SH-SY5Y (cell line): ENCODE measurements at regions not wholly inside any gene's neighbourhood (a gene's known extent, or its start where the extent isn't known, plus 50 kb on each side); places are given as distances from the start of the nearest gene placed in this dataset.

ENCODE experiments used
- GATA2 ChIP-seq: IDR thresholded peaks from 2 replicates; pipeline ENCODE4 v1.6.1; 2011; ENCODE audit warnings: mild to moderate bottlenecking, low read depth, low read length
- GATA3 ChIP-seq: IDR thresholded peaks from 2 replicates; pipeline ENCODE4 v1.6.1; 2011; ENCODE audit warnings: low read depth, mild to moderate bottlenecking, low read length, moderate library complexity

- TF ChIP-seq GATA2 (no peak), GATA3 (no peak)
Observed at GRCh38 chr9:81377320-81377719, 312.0 kb downstream of the TLE1 start.

DNA sequence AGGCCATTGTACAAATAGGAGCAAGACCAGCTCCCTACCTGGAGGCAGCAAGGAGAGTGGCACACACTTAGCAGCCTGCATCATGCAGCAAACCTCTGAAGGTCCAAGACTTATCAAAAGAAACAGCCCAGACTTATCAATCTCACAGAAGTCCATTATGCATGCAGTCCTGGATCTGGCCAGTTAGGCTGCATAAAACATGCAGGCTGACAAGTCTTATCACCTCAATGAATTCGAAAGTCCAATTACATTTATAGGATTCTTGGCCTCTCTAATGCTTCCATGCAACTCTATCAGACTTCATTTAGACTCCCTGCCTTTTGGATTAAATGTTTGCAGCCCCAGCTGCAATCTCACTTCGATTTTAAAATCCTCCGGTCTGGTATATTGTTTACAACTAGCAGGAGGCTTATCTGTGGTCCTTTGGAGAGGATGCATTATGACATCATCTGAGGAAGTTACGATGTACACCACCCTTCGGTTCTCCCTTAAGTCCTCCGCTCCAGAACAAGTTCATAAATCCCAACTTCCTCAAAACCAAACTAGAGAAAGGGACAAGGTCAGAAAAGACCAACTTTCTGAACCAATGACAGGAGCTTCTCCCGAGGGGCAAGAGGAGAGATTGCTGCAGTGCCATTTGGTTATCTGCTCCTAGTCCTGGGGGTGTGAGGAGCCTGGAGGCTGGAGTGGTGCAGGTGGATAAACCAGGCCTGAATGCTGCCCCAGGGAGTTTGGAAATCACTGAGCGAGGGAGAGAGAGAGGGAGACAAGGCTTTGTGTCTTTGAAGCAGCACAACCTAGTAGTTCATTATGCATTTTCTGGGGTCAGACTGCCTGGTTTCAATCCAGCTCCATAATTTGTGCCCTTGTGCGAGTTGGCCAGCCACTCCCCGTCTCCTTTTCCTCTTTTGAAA is 313.9 kb downstream of the TLE1 start:
- TF ChIP-seq GATA2 (no peak), GATA3 (no peak)

DNA sequence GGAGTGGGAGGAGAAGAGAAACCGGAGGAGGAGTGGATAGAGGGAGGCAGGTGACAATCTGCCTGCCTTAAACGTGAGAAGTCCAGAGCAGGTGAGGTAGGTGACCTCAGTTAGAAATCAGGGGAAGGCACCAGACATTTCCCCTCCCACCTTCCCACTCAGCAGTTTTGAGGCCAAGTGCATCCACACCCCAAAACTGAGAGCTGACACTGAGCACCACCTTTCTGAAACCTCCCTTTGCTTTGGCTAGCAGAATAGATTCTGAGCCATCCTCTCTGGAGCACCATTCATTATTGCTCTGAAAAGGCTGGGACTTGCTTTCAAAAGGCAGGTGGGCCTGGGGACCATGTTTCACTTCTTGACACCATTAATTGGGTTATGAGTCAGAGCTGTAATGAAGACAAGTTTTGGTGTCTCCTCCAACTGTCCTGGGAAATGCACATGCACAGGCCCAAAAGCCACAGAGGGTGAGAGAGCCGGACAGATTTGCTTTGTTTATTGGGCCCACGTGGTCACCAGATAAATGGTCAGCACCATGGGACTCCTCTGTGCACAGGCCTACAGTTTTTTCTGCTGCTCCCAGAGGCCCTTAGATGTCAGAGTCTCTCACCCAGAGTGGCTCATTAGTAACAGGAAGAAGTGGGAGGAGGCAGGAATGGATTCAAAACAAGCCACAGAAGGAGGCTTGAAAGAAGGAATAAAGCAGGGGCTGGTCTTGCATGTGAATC is 314.7 kb downstream of the TLE1 start:
- TF ChIP-seq GATA2 (no peak), GATA3 (no peak)

- TF ChIP-seq GATA2 (no peak), GATA3 (no peak)
Observed at GRCh38 chr9:81373294-81373693, 316.1 kb downstream of the TLE1 start.

DNA sequence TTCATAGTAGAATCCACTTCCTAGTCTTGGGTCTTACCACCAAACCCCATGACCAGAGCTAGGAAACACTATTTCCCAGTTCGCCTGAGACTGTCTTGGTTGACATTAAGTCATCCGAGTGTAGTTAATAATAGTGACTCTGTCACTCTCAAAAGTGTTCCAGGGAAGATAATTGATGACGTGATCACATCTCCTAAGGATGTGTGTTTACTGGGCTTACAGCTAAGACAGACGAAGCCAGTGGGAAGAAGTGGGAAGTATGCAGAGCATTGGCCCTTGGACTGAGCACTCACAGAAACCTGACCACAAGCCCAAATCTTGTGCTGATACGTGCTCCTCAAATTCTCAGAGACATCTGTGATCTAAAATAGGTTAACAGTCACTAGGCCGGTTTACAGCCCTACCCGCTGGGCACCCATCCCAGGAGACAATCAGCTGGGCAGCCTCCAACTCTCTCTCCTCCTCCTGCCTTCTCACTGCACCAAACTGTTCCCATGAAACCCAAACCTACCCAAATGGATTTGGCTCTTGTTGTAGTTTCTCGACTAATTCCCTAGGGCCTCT is 316.6 kb downstream of the TLE1 start:
- TF ChIP-seq GATA3 (no peak), GATA2 (no peak)

GRCh38 chr9:81371824-81372223 is 317.5 kb downstream of the TLE1 start:
- TF ChIP-seq GATA3 (no peak), GATA2 (no peak)

DNA sequence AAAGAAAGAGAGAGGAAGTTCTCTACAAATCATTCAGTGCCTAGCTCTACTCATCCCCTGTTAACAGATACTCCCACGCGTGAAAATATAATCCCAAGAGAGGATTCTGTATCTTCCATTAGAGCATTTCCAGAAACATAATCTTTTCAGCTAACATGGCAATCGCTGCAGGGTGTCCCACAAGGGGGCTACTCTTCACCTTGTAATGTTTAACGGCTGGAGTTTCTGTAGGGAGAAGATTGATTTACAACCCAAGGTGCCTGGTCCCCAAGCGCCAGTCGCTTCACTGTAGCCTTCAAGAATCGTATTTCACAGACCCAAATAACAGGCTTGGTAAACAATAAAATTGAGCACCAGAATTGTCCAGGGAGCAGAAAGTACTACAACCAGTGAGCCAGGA is 318.7 kb downstream of the TLE1 start:
- TF ChIP-seq GATA3 (no peak), GATA2 (no peak)

GRCh38 chr9:81370096-81370495 is 319.3 kb downstream of the TLE1 start:
- TF ChIP-seq GATA2 (no peak), GATA3 (no peak)

DNA sequence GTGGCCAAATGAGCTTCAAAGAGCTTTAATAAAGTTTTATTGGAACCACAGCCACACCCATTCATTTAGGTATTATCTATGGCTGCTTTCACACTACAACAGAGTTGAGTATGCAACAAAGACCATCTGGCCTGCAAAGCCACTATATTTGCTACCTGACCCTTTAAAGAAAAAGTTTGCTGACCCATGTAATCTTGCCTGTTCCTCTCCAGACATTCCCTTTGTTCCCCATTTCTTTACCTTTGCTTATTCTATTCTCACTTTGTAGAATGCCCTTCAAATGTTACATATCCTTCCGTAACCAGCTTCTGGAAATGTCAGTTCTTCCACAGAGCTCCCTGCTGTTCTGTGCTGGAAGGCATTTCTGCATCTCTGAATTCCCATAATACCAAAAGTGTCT is 320.2 kb downstream of the TLE1 start:
- TF ChIP-seq GATA2, result no peak
- TF ChIP-seq GATA3, result no peak

GRCh38 chr9:81363916-81364480 is 325.3 kb downstream of the TLE1 start:
- TF ChIP-seq GATA2 (no peak), GATA3 (no peak)

DNA sequence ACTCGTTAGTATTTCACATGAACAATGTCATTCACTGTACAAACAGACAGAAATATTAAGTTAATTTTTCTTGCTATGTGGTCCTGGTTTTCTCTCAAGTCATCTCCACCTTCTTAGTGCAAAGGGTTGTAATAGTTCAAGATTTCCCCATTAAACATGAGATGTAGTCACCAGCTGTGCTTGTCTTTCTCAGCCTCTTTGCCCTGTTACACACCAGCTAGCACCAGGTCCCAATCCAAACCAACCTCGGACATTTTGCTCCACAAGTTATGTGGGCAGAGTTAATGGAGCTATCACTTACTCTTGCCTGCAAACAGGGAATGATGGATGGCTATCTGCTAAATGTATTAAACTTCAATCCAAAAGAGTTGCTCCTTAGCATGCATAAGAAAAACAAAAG is 328.1 kb downstream of the TLE1 start:
- TF ChIP-seq GATA3 (no peak), GATA2 (no peak)

DNA sequence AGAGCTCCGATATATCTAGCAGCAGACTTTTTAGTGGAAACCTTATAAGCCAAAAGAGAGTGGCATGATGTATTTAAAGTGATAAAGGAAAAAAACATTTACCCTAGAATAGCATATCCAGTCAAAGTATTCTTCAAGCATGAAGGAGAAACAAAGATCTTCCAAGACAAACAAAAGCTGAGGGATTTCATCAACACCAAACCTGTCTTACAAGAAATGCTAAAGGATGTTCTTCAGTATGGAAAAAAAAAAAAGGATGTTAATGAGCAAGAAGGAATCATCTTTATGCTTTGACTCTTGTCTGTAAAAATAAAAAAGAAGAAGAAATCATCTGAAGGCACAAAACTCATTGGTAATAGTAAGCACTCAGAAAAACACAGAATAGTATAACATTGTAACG is 338.2 kb downstream of the TLE1 start:
- TF ChIP-seq GATA3, result no peak
- TF ChIP-seq GATA2, result no peak

- TF ChIP-seq GATA2 (no peak), GATA3 (no peak)
Observed at GRCh38 chr9:81344366-81344765, 345.0 kb downstream of the TLE1 start.

DNA sequence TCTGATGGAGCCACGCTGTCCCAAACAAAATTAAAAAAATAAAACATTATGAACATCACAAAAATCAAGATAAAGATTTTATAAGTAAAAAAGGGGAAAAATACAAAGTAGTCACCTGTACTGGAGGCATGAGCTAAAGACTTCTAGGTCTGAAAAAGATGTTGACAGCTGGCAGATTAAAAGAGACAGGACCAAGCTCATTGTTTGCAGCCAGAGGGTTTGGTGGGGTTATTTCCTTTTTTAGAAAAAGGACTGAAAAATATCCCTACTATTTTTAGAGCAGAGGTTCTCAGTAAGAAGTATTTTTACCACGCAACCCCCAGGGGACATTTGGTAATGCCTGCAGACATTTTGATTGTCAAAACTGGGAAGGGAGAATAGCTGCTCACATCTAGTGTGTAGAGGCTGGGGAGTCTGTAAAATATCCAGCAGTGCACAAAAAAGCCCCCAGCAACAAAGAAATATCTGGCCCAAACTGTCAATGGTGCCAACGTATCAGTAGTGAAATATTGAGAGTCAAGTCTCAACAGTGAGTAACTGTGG is 353.4 kb downstream of the TLE1 start:
- TF ChIP-seq GATA3 (no peak), GATA2 (no peak)
